H9 (cell line): ENCODE measurements at regions not wholly inside any gene's neighbourhood (a gene's known extent, or its start where the extent isn't known, plus 50 kb on each side); places are given as distances from the start of the nearest gene placed in this dataset.

Experiments
- DNase-seq: peaks from one replicate; pipeline ENCODE4 v3.0.0-alpha.2; 2017
- H2AFZ ChIP-seq: one replicate; pipeline ENCODE4 v1.6.1; 2013; ENCODE audit warnings: mild to moderate bottlenecking, low read length, control low read depth, moderate library complexity
- H2AK5ac ChIP-seq: 2 replicates; pipeline ENCODE4 v1.6.1; 2013; ENCODE audit warnings: low read length, control low read depth, mixed read lengths; ENCODE audit not compliant: insufficient read length
- H2BK120ac ChIP-seq: one replicate; pipeline ENCODE4 v1.6.1; 2013; ENCODE audit warnings: low read depth, mild to moderate bottlenecking, low read length, control low read depth, inconsistent platforms; ENCODE audit not compliant: poor library complexity, severe bottlenecking
- H2BK12ac ChIP-seq: 2 replicates; pipeline ENCODE4 v1.6.1; 2013; ENCODE audit warnings: low read length, control low read depth, mixed read lengths, low read depth; ENCODE audit not compliant: insufficient read length
- H2BK15ac ChIP-seq: 2 replicates; pipeline ENCODE4 v1.6.1; 2013; ENCODE audit warnings: low read depth, low read length, control low read depth
- H2BK20ac ChIP-seq: one replicate; pipeline ENCODE4 v1.6.1; 2013; ENCODE audit warnings: low read depth, mild to moderate bottlenecking, low read length, control low read depth, inconsistent platforms; ENCODE audit not compliant: poor library complexity, severe bottlenecking
- H2BK5ac ChIP-seq: 2 replicates; pipeline ENCODE4 v1.6.1; 2013; ENCODE audit warnings: low read length, control low read depth, mixed read lengths; ENCODE audit not compliant: insufficient read length
- H3K14ac ChIP-seq: 2 replicates; pipeline ENCODE4 v1.6.1; 2013; ENCODE audit warnings: low read length, control low read depth; ENCODE audit not compliant: insufficient read depth
- H3K18ac ChIP-seq: 2 replicates; pipeline ENCODE4 v1.6.1; 2013; ENCODE audit warnings: low read depth, mild to moderate bottlenecking, mixed read lengths, low read length, control low read depth; ENCODE audit not compliant: insufficient read length
- H3K23ac ChIP-seq: 2 replicates; pipeline ENCODE4 v1.6.1; 2013; ENCODE audit warnings: low read length, control low read depth, mixed read lengths, low read depth; ENCODE audit not compliant: insufficient read length
- H3K23me2 ChIP-seq: 2 replicates; pipeline ENCODE4 v1.6.1; 2013; ENCODE audit warnings: low read depth, mild to moderate bottlenecking, mixed read lengths, low read length, control low read depth; ENCODE audit not compliant: insufficient read length, poor library complexity, severe bottlenecking
- H3K27ac ChIP-seq: 2 replicates; pipeline ENCODE4 v1.5.1; 2013; ENCODE audit warnings: low read length, control low read depth, mixed read lengths, low read depth; ENCODE audit not compliant: insufficient read length
- H3K27me3 ChIP-seq: 2 replicates; pipeline ENCODE4 v1.6.1; 2013; ENCODE audit warnings: low read length, control low read depth, inconsistent platforms; ENCODE audit not compliant: insufficient read depth
- H3K4ac ChIP-seq: 2 replicates; pipeline ENCODE4 v1.6.1; 2013; ENCODE audit warnings: low read depth, mild to moderate bottlenecking, control low read depth, inconsistent platforms, low read length, moderate library complexity
- H3K4me1 ChIP-seq: 2 replicates; pipeline ENCODE4 v1.6.1; 2013; ENCODE audit warnings: low read length, control low read depth, inconsistent platforms; ENCODE audit not compliant: insufficient read depth
- H3K4me2 ChIP-seq: 2 replicates; pipeline ENCODE4 v1.6.1; 2013; ENCODE audit warnings: low read length, control low read depth, mixed read lengths; ENCODE audit not compliant: insufficient read length, insufficient read depth
- H3K56ac ChIP-seq: 2 replicates; pipeline ENCODE4 v1.6.1; 2013; ENCODE audit warnings: low read depth, mild to moderate bottlenecking, mixed read lengths, low read length, control low read depth; ENCODE audit not compliant: insufficient read length
- H3K79me1 ChIP-seq: 2 replicates; pipeline ENCODE4 v1.6.1; 2013; ENCODE audit warnings: low read depth, mild to moderate bottlenecking, moderate library complexity, low read length, control low read depth, inconsistent platforms; ENCODE audit not compliant: insufficient read depth, poor library complexity, severe bottlenecking
- H3K79me2 ChIP-seq: 2 replicates; pipeline ENCODE4 v1.6.1; 2013; ENCODE audit warnings: low read length, control low read depth, inconsistent platforms; ENCODE audit not compliant: insufficient read depth
- H3K9ac ChIP-seq: 2 replicates; pipeline ENCODE4 v1.6.1; 2013; ENCODE audit warnings: low read length, control low read depth, mixed read lengths; ENCODE audit not compliant: insufficient read length; ENCODE audit errors: extremely low read depth
- H3K9me3 ChIP-seq: one replicate; pipeline ENCODE4 v1.6.1; 2013; ENCODE audit warnings: low read depth, low read length, inconsistent platforms; ENCODE audit not compliant: control insufficient read depth
- H3T11ph ChIP-seq: one replicate; pipeline ENCODE4 v1.6.1; 2013; ENCODE audit warnings: mild to moderate bottlenecking, low read length, control low read depth, inconsistent platforms
- H4K20me1 ChIP-seq: one replicate; pipeline ENCODE4 v1.6.1; 2013; ENCODE audit not compliant: control insufficient read depth, insufficient read length, insufficient read depth
- H4K5ac ChIP-seq: 2 replicates; pipeline ENCODE4 v1.6.1; 2013; ENCODE audit warnings: low read depth, mild to moderate bottlenecking, mixed read lengths, low read length, control low read depth; ENCODE audit not compliant: insufficient read length
- H4K8ac ChIP-seq: replicated peaks from 2 replicates; pipeline ENCODE4 v1.6.1; 2013; ENCODE audit warnings: low read length, control low read depth, mixed read lengths, low read depth; ENCODE audit not compliant: insufficient read length
- H4K91ac ChIP-seq: 2 replicates; pipeline ENCODE4 v1.6.1; 2013; ENCODE audit warnings: low read depth, mild to moderate bottlenecking, moderate library complexity, mixed read lengths, low read length, control low read depth; ENCODE audit not compliant: insufficient read length
- H3K27ac Mint-ChIP-seq, 3 experiments: 2 replicates in 2 of 3; 3 replicates in 1 of 3; pipeline ENCODE4 v1.8.0; 2020 to 2021; ENCODE audit warnings: mixed read lengths in 3 of 3, mild to moderate bottlenecking in 1 of 3, moderate library complexity in 1 of 3
- H3K27me3 Mint-ChIP-seq: 2 replicates; pipeline ENCODE4 v1.8.0; 2021; ENCODE audit warnings: low read depth, mild to moderate bottlenecking, moderate library complexity, mixed read lengths
- H3K36me3 Mint-ChIP-seq, 3 experiments: 2 replicates in 2 of 3; 3 replicates in 1 of 3; pipeline ENCODE4 v1.8.0; 2020 to 2021; ENCODE audit warnings: low read depth in 3 of 3, mixed read lengths in 3 of 3; ENCODE audit not compliant: insufficient read depth in 1 of 3
- H3K4me1 Mint-ChIP-seq, 2 experiments: 2 replicates each; pipeline ENCODE4 v1.8.0; 2020; ENCODE audit warnings: mixed read lengths in 2 of 2
- H3K4me3 Mint-ChIP-seq, 2 experiments: 2 replicates in 1 of 2; 3 replicates in 1 of 2; pipeline ENCODE4 v1.8.0; 2020 to 2021; ENCODE audit warnings: mild to moderate bottlenecking in 2 of 2, mixed read lengths in 2 of 2, moderate library complexity in 1 of 2
- H3K9me3 Mint-ChIP-seq, 2 experiments: 2 replicates in 1 of 2; 3 replicates in 1 of 2; pipeline ENCODE4 v1.8.0; 2020; ENCODE audit warnings: mild to moderate bottlenecking in 2 of 2, mixed read lengths in 2 of 2, moderate library complexity in 1 of 2
- CTCF ChIP-seq: fragments of 200-600 bp; sonication (generic); conservative IDR thresholded peaks from 3 replicates; pipeline ENCODE4 v1.8.0; 2021; ENCODE audit warnings: antibody characterized with exemption, mild to moderate bottlenecking
- WGBS: extraction: QIAGEN DNeasy Blood & Tissue Kit; methylation state at CpG from one replicate; pipeline ENCODE4 v1.1.7; 2013; ENCODE audit warnings: missing lambda C conversion rate, low lambda C conversion rate, mixed read lengths; ENCODE audit not compliant: insufficient read length; ENCODE audit errors: extremely low coverage; 5-methylcytosine and 5-hydroxymethylcytosine counted together

- Histone ChIP-seq H3K56ac (no peak overlapping the region), H3T11ph (no peak overlapping the region), H2BK20ac (no peak overlapping the region), H3K79me1 (no peaks in the 10 kb centered on the region), H2AFZ (no peak overlapping the region), H2BK120ac (no peak overlapping the region), H3K79me2 (no peaks in the 10 kb centered on the region), H2BK15ac (no peak overlapping the region), H2BK5ac (no peak overlapping the region), H3K4ac (no peak overlapping the region), H4K20me1 (no peaks in the 10 kb centered on the region), H2AK5ac (no peak overlapping the region), H3K27ac (no peak overlapping the region), H4K8ac (no peak overlapping the region), H3K14ac (no peak overlapping the region), H3K23ac (no peak overlapping the region), H4K5ac (no peak overlapping the region), H3K4me1 (no peaks in the 10 kb centered on the region), H4K91ac (no peak overlapping the region), H3K27me3 (no peaks in the 10 kb centered on the region), H3K18ac (no peak overlapping the region), H2BK12ac (no peak overlapping the region), H3K9ac (no peak overlapping the region), H3K4me2 (no peak overlapping the region), H3K23me2 (no peaks in the 10 kb centered on the region), H3K9me3 (no peaks in the 10 kb centered on the region)
- no peak for DNase-seq
- H3K4me3 Mint-ChIP-seq = no peak overlapping the region
- H3K4me1 Mint-ChIP-seq = no peaks in the 10 kb centered on the region
- no peaks in the 10 kb centered on the region for H3K27me3 Mint-ChIP-seq
- 0 out of 7 replicates have a peak, but pooled peaks cover 0 to 3% (median 0%) of the 10 kb centered on the region in 3 experiments for H3K36me3 Mint-ChIP-seq
- no peak overlapping the region for H3K27ac Mint-ChIP-seq
- WGBS = no CpG with 5 or more reads among the region's 1 CpG
- H3K9me3 Mint-ChIP-seq = no peaks in the 10 kb centered on the region; a peak in 1 of 5 replicates
- no peak for TF ChIP-seq CTCF
These were observed 579.0 kb upstream of the FZD8 start for GRCh38 chr10:36221101-36221500.
